ENCODE measurements at regions not wholly inside any gene's neighbourhood (a gene's known extent, or its start where the extent isn't known, plus 50 kb on each side); places are given as distances from the start of the nearest gene placed in this dataset.

DNA sequence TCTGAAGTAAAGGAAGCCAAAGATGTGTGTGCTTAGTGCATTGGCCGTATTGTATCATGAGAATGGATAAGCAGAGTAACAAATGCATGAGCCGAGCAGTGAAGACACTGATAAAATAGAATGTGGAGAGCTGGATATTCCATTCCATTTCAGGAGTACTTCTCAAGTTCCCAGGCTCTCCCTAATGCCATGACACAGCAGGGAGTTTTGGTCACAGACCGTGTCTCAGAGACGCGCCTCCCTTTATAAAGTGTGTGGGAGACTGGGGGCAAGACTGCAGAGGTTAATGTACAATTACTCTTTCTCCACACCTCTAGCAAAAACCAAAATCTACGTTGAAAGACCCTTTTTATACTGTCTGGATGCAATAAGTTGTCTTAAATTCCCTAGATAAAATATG lies 575.6 kb downstream of the EFNB2 start:
- Histone ChIP-seq H3K36me3 (ENCODE audit: low read depth, missing control alignments) (no peaks in the 10 kb centered on the region), H3K27me3 (no peaks in the 10 kb centered on the region), H3K4me3 (no peak overlapping the region), H3K4me1 (no peaks in the 10 kb centered on the region), H3K9me3 (no peaks in the 10 kb centered on the region), H3K27ac (no peak overlapping the region)
- 90 to 93% methylated on average over 6 of the region's 6 CpGs for WGBS, 2 donors
- no peak for TF ChIP-seq POLR2A (IDR thresholded peaks at IDR 0.05)
- TF ChIP-seq, protein P1, sequence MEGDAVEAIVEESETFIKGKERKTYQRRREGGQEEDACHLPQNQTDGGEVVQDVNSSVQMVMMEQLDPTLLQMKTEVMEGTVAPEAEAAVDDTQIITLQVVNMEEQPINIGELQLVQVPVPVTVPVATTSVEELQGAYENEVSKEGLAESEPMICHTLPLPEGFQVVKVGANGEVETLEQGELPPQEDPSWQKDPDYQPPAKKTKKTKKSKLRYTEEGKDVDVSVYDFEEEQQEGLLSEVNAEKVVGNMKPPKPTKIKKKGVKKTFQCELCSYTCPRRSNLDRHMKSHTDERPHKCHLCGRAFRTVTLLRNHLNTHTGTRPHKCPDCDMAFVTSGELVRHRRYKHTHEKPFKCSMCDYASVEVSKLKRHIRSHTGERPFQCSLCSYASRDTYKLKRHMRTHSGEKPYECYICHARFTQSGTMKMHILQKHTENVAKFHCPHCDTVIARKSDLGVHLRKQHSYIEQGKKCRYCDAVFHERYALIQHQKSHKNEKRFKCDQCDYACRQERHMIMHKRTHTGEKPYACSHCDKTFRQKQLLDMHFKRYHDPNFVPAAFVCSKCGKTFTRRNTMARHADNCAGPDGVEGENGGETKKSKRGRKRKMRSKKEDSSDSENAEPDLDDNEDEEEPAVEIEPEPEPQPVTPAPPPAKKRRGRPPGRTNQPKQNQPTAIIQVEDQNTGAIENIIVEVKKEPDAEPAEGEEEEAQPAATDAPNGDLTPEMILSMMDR (IDR thresholded peaks at IDR 0.05) = no peak
- no peak for DNase-seq
- intact Hi-C loops (cut with DNase I; ENCODE audit: low total_unique reads) = no loop called here

DNA sequence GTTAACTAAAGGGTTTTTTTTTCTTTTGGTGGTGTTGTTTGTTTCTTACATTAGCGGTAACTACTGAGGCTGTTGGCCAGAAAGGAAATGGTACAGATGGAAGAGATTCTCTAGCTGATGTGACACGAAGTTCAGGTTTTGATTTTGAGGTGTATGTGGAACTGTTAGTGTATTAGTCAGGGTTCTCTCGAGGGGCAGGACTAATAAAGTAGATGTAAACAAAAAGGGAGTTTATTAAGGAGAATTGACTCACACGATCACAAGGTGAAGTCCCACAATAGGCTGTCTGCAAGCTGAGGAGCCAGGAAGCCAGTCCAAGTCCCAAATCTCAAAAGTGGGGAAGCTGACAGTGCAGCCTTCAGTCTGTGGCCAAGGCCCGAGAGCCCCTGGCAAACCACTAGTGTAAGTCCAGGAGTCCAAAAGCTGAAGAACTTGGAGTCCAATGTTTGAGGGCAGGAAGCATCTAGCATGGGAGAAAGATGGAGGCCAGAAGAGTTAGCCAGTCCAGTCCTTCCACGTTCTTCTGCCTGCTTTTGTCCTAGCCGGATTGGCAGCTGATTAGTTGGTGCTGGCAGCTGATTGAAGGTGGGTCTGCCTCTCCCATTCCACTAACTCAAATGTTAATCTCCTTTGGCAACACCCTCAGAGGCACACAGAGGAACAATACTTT lies 577.6 kb downstream of the EFNB2 start:
- no peak for DNase-seq
- Histone ChIP-seq H3K27ac (no peak overlapping the region), H3K36me3 (ENCODE audit: low read depth, missing control alignments) (no peaks in the 10 kb centered on the region), H3K27me3 (no peaks in the 10 kb centered on the region), H3K4me1 (no peaks in the 10 kb centered on the region), H3K9me3 (no peaks in the 10 kb centered on the region), H3K4me3 (no peak overlapping the region)
- intact Hi-C loops (cut with DNase I; ENCODE audit: low total_unique reads) = no loop called here
- TF ChIP-seq, protein P1 (IDR thresholded peaks at IDR 0.05) = no peak
- TF ChIP-seq POLR2A (IDR thresholded peaks at IDR 0.05) = no peak
- 68 to 81% methylated on average over 7 of the region's 7 CpGs for WGBS, 2 donors

DNA sequence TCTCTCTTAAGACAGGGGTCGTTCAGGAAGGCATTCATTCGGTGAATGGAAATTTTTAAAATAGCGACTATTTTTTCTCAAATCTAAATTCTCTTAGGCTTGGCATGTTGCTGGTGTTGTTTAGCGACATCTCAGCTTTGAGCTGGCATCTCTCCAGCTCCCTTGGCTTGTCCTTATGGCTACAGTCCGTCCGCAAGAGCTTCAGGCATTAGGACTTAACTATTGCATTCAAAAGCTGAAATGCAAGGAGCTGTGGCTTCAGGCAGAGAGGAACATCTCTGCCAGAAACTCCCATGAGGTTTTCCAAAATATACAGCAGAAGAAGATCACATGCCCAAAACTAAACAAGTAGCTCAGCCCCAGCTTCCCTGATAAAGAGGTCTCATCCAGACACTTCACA lies 578.5 kb downstream of the EFNB2 start:
- Histone ChIP-seq H3K9me3 (no peaks in the 10 kb centered on the region), H3K4me1 (no peaks in the 10 kb centered on the region), H3K4me3 (no peak overlapping the region), H3K27ac (no peak overlapping the region), H3K36me3 (ENCODE audit: low read depth, missing control alignments) (no peaks in the 10 kb centered on the region), H3K27me3 (no peaks in the 10 kb centered on the region)
- no peak for TF ChIP-seq POLR2A (IDR thresholded peaks at IDR 0.05)
- TF ChIP-seq, protein P1 (IDR thresholded peaks at IDR 0.05) = no peak
- 72 to 73% methylated on average over 6 of the region's 6 CpGs for WGBS, 2 donors
- DNase-seq = no peak
- intact Hi-C loops (cut with DNase I; ENCODE audit: low total_unique reads) = no loop called here

DNA sequence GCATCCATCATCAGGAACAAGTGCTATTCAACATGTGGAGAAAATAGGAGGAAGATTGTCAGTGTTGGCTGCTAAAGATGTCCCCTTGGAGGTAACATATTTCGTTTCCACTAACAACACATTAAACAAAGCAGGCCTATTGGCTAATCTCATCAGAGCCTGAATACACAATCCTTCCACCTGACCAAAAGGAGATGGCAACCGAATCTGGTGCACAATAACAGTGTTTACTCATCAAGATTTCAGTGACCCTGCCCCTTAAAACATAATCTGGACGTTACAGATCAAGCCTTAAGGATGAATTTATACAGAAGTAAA lies 582.5 kb downstream of the EFNB2 start:
- no peaks in the 10 kb centered on the region for H3K9me3 ChIP-seq
- no peaks in the 10 kb centered on the region for H3K27me3 ChIP-seq
- 82 to 83% methylated on average over 3 of the region's 3 CpGs for WGBS, 2 donors
- H3K36me3 ChIP-seq (ENCODE audit: low read depth, missing control alignments) = no peaks in the 10 kb centered on the region
- no peaks in the 10 kb centered on the region for H3K4me1 ChIP-seq
- no peak overlapping the region for H3K4me3 ChIP-seq
- intact Hi-C loops (cut with DNase I; ENCODE audit: low total_unique reads) = no loop called here
- DNase-seq = no peak
- no peak overlapping the region for H3K27ac ChIP-seq
- TF ChIP-seq POLR2A (IDR thresholded peaks at IDR 0.05) = no peak
- TF ChIP-seq, protein P1 (IDR thresholded peaks at IDR 0.05) = no peak

DNA sequence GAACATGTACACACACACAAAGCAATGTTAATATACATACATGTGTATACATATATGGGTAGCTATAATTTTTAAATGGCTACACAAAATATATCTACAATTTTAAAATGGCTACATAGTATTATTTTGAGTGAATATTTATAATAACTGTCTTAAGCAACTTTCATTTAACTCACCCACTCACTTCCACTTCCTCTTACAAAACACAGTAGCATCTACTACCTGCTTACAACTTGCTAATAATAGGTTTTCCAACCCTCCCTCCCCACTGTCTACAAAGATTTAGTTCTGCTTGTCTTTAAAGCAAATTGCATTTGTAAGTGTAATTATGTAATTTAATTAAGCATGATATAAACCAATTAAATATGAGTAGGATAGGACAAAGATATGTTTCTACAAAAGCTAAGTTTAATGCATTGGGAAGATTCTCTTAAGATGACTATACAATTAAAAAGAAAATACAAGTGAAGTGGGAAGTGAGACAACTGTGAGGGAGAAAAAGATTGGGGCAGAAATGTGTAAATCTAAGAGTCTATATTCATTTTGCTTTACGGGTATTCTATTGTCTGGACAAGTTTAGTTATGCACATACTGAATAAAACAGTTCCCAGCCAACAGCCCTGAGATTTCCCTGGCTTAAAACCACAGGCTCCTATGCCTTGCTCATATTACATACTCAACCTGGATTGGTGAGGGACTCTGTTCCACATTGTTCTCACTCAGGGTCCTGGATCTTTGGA lies 583.1 kb downstream of the EFNB2 start:
- intact Hi-C loops (cut with DNase I; ENCODE audit: low total_unique reads) = no loop called here
- DNase-seq = no peak
- WGBS, 2 donors = 91 to 100% methylated on average over 1 of the region's 1 CpG
- TF ChIP-seq, protein P1 (IDR thresholded peaks at IDR 0.05) = no peak
- TF ChIP-seq POLR2A (IDR thresholded peaks at IDR 0.05) = no peak
- Histone ChIP-seq H3K4me1 (no peaks in the 10 kb centered on the region), H3K4me3 (no peak overlapping the region), H3K9me3 (no peaks in the 10 kb centered on the region), H3K27me3 (no peaks in the 10 kb centered on the region), H3K36me3 (ENCODE audit: low read depth, missing control alignments) (no peaks in the 10 kb centered on the region), H3K27ac (no peak overlapping the region)
